ENCODE measurements at regions not wholly inside any gene's neighbourhood (a gene's known extent, or its start where the extent isn't known, plus 50 kb on each side); places are given as distances from the start of the nearest gene placed in this dataset.

DNA sequence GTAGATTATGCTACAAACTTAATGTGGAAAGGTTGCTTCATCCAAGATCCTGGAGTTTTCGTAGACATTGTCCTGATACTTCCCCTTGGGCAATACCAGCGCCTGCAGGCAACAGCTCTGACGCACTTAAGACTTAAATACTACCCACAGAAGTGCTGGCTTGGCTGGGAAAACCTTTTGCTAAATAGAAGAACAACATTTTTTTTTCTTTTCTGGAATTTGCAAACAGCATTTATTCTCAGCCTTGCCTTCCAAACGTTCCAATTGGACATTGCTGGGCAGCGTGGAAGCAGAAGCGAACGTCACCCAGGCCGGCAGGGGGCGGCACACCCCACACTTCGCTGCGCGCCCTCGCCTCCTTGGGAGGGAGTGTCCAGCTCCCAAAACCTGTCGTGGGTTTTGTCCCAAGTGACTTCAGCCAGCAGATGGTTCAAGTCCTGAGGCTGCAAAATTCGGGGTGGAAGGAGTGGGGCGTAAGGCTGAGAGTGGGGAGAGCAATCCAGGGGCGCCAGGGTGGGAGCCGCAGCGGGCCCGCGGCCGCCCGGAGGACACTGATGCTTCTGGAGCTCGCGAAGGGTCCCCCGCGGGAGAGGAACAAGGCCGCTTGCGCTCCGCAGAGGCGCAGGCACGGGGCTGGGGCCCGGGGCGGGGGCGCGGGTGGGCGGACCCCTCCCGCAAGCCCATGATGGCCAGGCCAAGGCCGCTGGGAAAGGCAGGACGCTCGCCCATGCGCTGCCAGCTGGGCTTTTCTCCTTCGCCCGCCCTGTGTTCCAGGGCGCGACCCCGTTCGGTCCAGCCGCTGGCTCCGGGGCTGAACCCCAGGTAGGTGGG lies 60.8 kb upstream of the MAP3K4 start:
- H3K27me3 ChIP-seq (ENCODE audit: control insufficient read depth in 2 of 2, insufficient read depth in 2 of 2, low read length in 2 of 2) = peaks cover 0 to 3% of the 10 kb centered on the region in 2 experiments
- H2AFZ ChIP-seq (ENCODE audit: low read depth, low read length) = peak overlapping the region; percentile 95
- H3K36me3 ChIP-seq (ENCODE audit: control insufficient read depth in 2 of 2, extremely low read depth in 1 of 2, insufficient read depth in 2 of 2, low read length in 2 of 2) = no peaks in the 10 kb centered on the region
- no peaks in the 10 kb centered on the region for H3K9me1 ChIP-seq (replicated peaks; ENCODE audit: control insufficient read depth, extremely low read depth, insufficient read depth, low read length)
- ChIA-PET CTCF (interaction anchor here (0.7 to 12.8 kb wide), 41 partner anchors 9 to 1067 kb away, joined by 3 to 671 read pairs (median 4); partner anchors contain the start of gene AGPAT4), POLR2A (no interaction called here)
- DNase-seq (ENCODE audit: low read depth, low spot score) (peak; percentile 59), FAIRE-seq (peak; percentile 73)
- H3K27ac ChIP-seq (ENCODE audit: insufficient read depth, low read depth, low read length) = no peak overlapping the region
- dilution Hi-C loops (cut with MboI; ENCODE audit: extremely low pct_ligation_motif_present, low sequenced_read_pairs) (no loop called here), intact Hi-C loops (cut with micrococcal nuclease) (loop anchor here (1.0 to 10.0 kb wide), 6 partner anchors 62 to 444 kb away; partner anchors contain the start of gene AGPAT4)
- H3K4me2 ChIP-seq (ENCODE audit: insufficient read depth, low read length) = peak overlapping the region; percentile 60
- peak overlapping the region; percentile 22 to 39 (median 31) for H3K4me3 ChIP-seq (replicated peaks in 1 of 3; ENCODE audit: insufficient read depth in 1 of 3, low read depth in 1 of 3, low read length in 3 of 3)
- H3K4me1 ChIP-seq (ENCODE audit: control insufficient read depth, extremely low read depth, insufficient read depth, low read length) = peaks cover 2% of the 10 kb centered on the region
- no peaks in the 10 kb centered on the region for H3K9me3 ChIP-seq (replicated peaks; ENCODE audit: control insufficient read depth, insufficient read depth, low read length)
- BruUV-seq (replicated peaks) = no TSS peak
- TF ChIP-seq, protein P1, sequence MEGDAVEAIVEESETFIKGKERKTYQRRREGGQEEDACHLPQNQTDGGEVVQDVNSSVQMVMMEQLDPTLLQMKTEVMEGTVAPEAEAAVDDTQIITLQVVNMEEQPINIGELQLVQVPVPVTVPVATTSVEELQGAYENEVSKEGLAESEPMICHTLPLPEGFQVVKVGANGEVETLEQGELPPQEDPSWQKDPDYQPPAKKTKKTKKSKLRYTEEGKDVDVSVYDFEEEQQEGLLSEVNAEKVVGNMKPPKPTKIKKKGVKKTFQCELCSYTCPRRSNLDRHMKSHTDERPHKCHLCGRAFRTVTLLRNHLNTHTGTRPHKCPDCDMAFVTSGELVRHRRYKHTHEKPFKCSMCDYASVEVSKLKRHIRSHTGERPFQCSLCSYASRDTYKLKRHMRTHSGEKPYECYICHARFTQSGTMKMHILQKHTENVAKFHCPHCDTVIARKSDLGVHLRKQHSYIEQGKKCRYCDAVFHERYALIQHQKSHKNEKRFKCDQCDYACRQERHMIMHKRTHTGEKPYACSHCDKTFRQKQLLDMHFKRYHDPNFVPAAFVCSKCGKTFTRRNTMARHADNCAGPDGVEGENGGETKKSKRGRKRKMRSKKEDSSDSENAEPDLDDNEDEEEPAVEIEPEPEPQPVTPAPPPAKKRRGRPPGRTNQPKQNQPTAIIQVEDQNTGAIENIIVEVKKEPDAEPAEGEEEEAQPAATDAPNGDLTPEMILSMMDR (IDR thresholded peaks at IDR 0.05; ENCODE audit: extremely low read depth in 1 of 2, insufficient read depth in 1 of 2, low read depth in 1 of 2, low read length in 2 of 2) = peak; percentile 87 to 94
- peak; percentile 17 for TF ChIP-seq EZH2 (IDR thresholded peaks at IDR 0.05; ENCODE audit: borderline replicate concordance, low read depth, low read length, severe bottlenecking)
- no peak for TF ChIP-seq POLR2A (IDR thresholded peaks at IDR 0.05; ENCODE audit: low read depth, low read length)
- no peaks in the 10 kb centered on the region for H4K20me1 ChIP-seq (replicated peaks; ENCODE audit: control insufficient read depth, extremely low read depth, insufficient read depth, low read length)
- no peaks in the 10 kb centered on the region for H3K79me2 ChIP-seq (ENCODE audit: control insufficient read depth, insufficient read depth, low read length)
- H3K9ac ChIP-seq (replicated peaks; ENCODE audit: extremely low read depth, insufficient read depth, low read length) = no peak overlapping the region

Data from endothelial cell of umbilical vein (primary cell).